OCI-LY3 (cell line): ENCODE measurements at regions not wholly inside any gene's neighbourhood (a gene's known extent, or its start where the extent isn't known, plus 50 kb on each side); places are given as distances from the start of the nearest gene placed in this dataset.

Experiments used
- H2AFZ ChIP-seq: fragments of 200-600, 300-600 bp; shearing (Covaris generic); 2 replicates; pipeline ENCODE4 v1.6.0; 2014; ENCODE audit warnings: antibody characterized with exemption, low read depth, low read length
- H3K27ac ChIP-seq: fragments of 200-600, 300-600 bp; sonication (generic); 2 replicates; pipeline ENCODE4 v1.5.1; 2014; ENCODE audit warnings: mild to moderate bottlenecking, low read length, moderate library complexity, mixed read lengths
- H3K27me3 ChIP-seq: fragments of 200-600, 300-600 bp; sonication (generic); 2 replicates; pipeline ENCODE4 v1.6.1; 2014; ENCODE audit warnings: low read depth, low read length, mixed read lengths
- H3K36me3 ChIP-seq: fragments of 200-600, 300-600 bp; sonication (generic); replicated peaks from 2 replicates; pipeline ENCODE3; 2014; ENCODE audit warnings: low read depth, low read length, mixed read lengths
- H3K4me1 ChIP-seq: fragments of 300-600, 200-600 bp; sonication (generic); 2 replicates; pipeline ENCODE4 v1.6.1; 2014; ENCODE audit warnings: low read length, mixed read lengths
- H3K4me2 ChIP-seq: fragments of 200-600, 300-600 bp; sonication (generic); 2 replicates; pipeline ENCODE4 v1.6.1; 2014; ENCODE audit warnings: low read length, mixed read lengths
- H3K4me3 ChIP-seq: fragments of 300-600, 200-600 bp; sonication (generic); 2 replicates; pipeline ENCODE4 v1.5.1; 2014; ENCODE audit warnings: antibody characterized with exemption, mild to moderate bottlenecking, low read length, moderate library complexity
- H3K79me2 ChIP-seq: fragments of 300-600, 200-600 bp; shearing (Covaris generic); 2 replicates; pipeline ENCODE4 v1.6.1; 2014; ENCODE audit warnings: mild to moderate bottlenecking, low read length, mixed read lengths
- H3K9ac ChIP-seq: fragments of 300-600, 200-600 bp; shearing (Covaris generic); 2 replicates; pipeline ENCODE4 v1.6.0; 2014; ENCODE audit warnings: mild to moderate bottlenecking, low read length, moderate library complexity
- H3K9me3 ChIP-seq: fragments of 200-600, 300-600 bp; shearing (Covaris generic); 2 replicates; pipeline ENCODE4 v1.6.1; 2014; ENCODE audit warnings: low read length, mixed read lengths; ENCODE audit not compliant: insufficient read depth
- H4K20me1 ChIP-seq: fragments of 200-600, 300-600 bp; sonication (generic); 2 replicates; pipeline ENCODE4 v1.6.1; 2016; ENCODE audit warnings: low read length, mixed read lengths; ENCODE audit not compliant: insufficient read depth
- EZH2phosphoT487 ChIP-seq: fragments of 200-600 bp; shearing (Covaris generic); IDR thresholded peaks from 2 replicates; pipeline ENCODE4 v1.6.1; 2018; ENCODE audit warnings: antibody characterized with exemption, mixed run types, low read depth
- TF ChIP-seq, protein P1 (sequence below): fragments of 200-600, 300-600 bp; sonication (generic); IDR thresholded peaks from 2 replicates; pipeline ENCODE4 v1.5.1; 2014; ENCODE audit warnings: antibody characterized with exemption, low read length, low read depth

DNA sequence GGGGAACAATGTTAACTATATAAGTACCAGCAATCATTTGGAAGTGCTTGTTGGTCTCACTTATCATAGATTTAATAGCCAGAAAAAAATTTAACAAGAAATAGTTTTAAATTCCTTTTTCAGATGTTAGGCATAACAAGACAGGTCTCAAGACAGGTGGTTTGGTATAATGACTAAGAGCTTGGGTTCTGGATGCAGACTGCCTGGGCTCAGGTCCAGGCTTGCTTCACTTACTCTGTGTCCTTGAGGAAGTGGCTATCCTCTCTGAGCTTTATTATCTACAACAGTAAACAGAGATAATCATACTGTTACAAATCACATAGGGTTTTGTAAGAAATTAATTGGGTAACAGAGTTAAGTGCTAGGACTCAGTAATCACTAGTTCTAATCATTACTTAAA is 338.0 kb upstream of the FLRT2 start:
- H3K9me3 ChIP-seq: no peaks in the 10 kb centered on the region
- no peaks in the 10 kb centered on the region for H3K27me3 ChIP-seq
- no peaks in the 10 kb centered on the region for H3K4me1 ChIP-seq
- TF ChIP-seq, protein P1, sequence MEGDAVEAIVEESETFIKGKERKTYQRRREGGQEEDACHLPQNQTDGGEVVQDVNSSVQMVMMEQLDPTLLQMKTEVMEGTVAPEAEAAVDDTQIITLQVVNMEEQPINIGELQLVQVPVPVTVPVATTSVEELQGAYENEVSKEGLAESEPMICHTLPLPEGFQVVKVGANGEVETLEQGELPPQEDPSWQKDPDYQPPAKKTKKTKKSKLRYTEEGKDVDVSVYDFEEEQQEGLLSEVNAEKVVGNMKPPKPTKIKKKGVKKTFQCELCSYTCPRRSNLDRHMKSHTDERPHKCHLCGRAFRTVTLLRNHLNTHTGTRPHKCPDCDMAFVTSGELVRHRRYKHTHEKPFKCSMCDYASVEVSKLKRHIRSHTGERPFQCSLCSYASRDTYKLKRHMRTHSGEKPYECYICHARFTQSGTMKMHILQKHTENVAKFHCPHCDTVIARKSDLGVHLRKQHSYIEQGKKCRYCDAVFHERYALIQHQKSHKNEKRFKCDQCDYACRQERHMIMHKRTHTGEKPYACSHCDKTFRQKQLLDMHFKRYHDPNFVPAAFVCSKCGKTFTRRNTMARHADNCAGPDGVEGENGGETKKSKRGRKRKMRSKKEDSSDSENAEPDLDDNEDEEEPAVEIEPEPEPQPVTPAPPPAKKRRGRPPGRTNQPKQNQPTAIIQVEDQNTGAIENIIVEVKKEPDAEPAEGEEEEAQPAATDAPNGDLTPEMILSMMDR: no peak
- no peak for TF ChIP-seq EZH2phosphoT487
- H4K20me1 ChIP-seq: no peaks in the 10 kb centered on the region
- no peak overlapping the region for H3K9ac ChIP-seq
- no peak overlapping the region for H3K4me2 ChIP-seq
- H3K4me3 ChIP-seq: no peak overlapping the region
- no peaks in the 10 kb centered on the region for H3K79me2 ChIP-seq
- no peak overlapping the region for H3K27ac ChIP-seq
- no peak overlapping the region for H2AFZ ChIP-seq
- H3K36me3 ChIP-seq: no peaks in the 10 kb centered on the region

DNA sequence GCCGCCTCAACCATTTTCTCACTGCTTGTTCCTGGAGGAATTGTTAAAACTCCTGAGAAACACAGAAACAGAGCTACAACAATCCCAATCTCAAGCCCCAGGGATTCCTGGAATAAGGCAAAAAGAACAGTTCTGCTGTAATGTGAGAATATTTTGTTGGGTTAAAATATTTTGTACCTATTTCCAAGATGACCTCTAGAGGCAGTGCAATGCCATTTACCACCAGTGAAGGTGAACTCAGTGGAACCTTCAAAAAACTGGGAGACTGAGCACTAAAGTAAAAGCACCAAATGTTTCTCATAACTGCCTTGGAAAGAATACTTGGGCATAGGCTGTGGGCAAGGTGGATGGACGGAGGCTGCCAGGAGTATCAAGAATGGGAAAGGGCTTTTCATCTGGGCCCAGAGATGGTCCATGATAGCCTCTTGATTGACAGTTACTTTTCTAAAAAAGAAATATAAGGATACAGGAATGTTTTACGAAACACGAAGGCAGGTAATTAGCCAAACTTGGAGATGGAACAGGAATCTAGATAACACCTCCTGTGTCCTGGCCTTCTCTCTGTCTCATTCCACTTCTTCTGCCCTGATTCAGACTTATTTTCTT is 334.0 kb upstream of the FLRT2 start:
- H3K79me2 ChIP-seq: no peaks in the 10 kb centered on the region
- H2AFZ ChIP-seq: no peak overlapping the region
- no peak overlapping the region for H3K4me2 ChIP-seq
- no peaks in the 10 kb centered on the region for H3K9me3 ChIP-seq
- TF ChIP-seq, protein P1: peak; percentile 63
- no peak for TF ChIP-seq EZH2phosphoT487
- no peaks in the 10 kb centered on the region for H4K20me1 ChIP-seq
- H3K27ac ChIP-seq: no peak overlapping the region
- H3K9ac ChIP-seq: no peak overlapping the region
- H3K4me1 ChIP-seq: no peaks in the 10 kb centered on the region
- no peaks in the 10 kb centered on the region for H3K27me3 ChIP-seq
- H3K4me3 ChIP-seq: no peak overlapping the region
- H3K36me3 ChIP-seq: no peaks in the 10 kb centered on the region

DNA sequence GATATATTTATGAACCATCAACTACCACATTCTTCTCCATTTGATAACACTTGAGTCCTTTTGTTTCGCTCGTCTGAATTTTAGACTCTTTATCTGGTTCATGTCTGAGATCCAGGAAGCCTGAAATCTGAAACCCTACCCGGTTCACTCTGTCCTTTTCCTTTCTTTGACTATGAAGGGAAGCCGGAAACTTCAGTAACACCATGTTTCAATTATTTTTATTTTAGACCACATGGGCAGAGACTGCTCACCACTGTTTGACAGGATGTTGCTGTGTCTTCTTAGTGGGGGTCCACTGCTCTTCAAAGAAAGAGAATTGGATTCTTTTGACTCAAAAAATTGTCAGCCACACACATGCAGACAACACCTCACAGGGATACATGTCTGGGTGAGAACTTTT is 331.9 kb upstream of the FLRT2 start:
- Histone ChIP-seq H4K20me1 (no peaks in the 10 kb centered on the region), H3K9me3 (no peaks in the 10 kb centered on the region), H3K4me2 (no peak overlapping the region), H3K4me1 (no peaks in the 10 kb centered on the region), H3K9ac (no peak overlapping the region), H2AFZ (no peak overlapping the region), H3K27me3 (no peaks in the 10 kb centered on the region), H3K27ac (no peak overlapping the region), H3K36me3 (no peaks in the 10 kb centered on the region), H3K79me2 (no peaks in the 10 kb centered on the region), H3K4me3 (no peak overlapping the region)
- TF ChIP-seq, protein P1: no peak
- no peak for TF ChIP-seq EZH2phosphoT487

DNA sequence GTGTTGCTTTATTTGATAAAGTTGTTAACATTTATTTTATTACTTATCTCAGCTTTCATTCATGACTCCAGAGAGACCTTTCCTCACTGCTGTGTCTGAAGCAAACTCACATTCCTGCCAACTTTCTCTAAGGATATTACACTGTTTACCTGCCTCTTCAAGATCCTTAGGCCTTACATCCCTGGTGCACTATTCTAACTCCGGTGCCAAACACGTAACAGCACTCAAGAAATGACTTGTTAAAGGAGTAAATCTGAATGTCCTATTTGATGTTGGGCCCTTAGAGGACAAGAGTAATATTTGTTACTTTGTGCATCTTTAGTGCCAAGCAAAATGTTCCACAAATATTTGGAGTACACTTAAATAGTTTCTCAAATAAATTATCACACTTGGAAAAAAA is 324.1 kb upstream of the FLRT2 start:
- Histone ChIP-seq H3K9ac (no peak overlapping the region), H3K9me3 (no peaks in the 10 kb centered on the region), H3K27me3 (no peaks in the 10 kb centered on the region), H4K20me1 (no peaks in the 10 kb centered on the region), H3K4me2 (no peak overlapping the region), H3K27ac (no peak overlapping the region), H3K4me3 (no peak overlapping the region), H2AFZ (no peak overlapping the region), H3K4me1 (no peaks in the 10 kb centered on the region), H3K79me2 (no peaks in the 10 kb centered on the region), H3K36me3 (no peaks in the 10 kb centered on the region)
- TF ChIP-seq, protein P1: no peak
- no peak for TF ChIP-seq EZH2phosphoT487
